Mesenteric fat pad (tissue), 1 donor: ENCODE measurements at regions not wholly inside any gene's neighbourhood (a gene's known extent, or its start where the extent isn't known, plus 50 kb on each side); places are given as distances from the start of the nearest gene placed in this dataset.
"Not testable (repeated sequence)": the region's sequence is repeated elsewhere in the genome, so short reads cannot be mapped to it uniquely, and the experiment has no call there.

Source experiments
- DNase-seq: peaks from one replicate; pipeline ENCODE4 v3.0.0-alpha.2; 2020; ENCODE audit warnings: low spot score
- donor health status: DM: yes; HTN: yes; CAD: no.

DNA sequence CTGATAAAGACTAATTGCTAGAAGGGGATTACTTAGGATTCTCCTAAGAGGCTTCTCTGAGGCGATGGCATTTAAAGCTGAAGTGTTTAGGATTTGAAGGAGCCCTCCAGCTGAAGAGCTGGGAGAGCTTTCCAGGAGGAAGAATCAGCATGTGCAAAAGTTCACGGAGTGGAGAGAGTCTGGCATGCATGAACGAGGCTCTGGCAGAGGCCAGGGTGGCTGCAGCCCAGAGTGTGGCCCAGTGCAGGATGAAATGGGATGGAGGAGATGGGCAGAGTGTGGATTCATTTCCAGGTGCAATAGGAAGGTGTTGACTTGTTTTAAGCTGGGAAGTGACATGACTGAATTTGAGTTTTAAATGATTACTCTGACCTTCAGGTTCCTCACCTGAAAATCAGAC is 249.0 kb upstream of the CCL2 start:
- no peak for DNase-seq

DNA sequence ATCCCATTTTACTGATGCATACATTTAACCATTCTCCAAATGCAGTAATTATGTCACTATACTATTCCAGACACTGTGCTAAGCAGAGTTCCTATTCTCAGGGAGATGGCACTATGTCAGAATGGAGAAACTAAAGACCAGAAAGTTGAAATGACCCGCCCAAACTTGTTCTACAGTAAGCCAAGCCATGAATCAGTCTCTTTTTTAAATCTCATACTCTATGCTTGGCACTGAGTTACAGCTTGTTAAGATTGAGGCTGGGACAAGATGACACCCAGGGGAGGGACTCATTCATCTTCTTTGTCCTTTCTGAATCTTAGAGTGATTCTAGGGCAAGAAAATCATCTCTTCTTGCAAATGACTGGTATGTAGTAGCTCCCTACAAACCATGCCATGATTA is 247.0 kb upstream of the CCL2 start:
- no peak for DNase-seq

DNA sequence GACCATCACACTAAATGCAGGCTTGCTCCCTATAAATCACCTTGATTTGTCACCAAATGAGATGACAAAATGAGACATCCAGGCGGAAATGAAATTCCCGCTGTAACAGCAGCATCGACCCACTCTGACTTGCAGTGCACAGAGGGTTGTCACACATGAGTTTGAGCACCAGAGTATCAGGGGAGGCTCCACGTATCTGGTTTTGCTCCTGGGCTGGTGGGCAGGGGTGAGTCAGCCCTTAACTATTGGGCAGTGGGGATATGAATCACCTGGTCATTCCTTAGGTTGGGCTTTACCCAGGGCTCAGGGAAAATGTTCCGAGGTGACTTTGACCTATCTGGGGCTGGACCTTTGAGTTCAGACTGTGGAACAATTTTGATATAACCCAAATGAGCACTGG is 245.2 kb upstream of the CCL2 start:
- DNase-seq, result no peak

DNA sequence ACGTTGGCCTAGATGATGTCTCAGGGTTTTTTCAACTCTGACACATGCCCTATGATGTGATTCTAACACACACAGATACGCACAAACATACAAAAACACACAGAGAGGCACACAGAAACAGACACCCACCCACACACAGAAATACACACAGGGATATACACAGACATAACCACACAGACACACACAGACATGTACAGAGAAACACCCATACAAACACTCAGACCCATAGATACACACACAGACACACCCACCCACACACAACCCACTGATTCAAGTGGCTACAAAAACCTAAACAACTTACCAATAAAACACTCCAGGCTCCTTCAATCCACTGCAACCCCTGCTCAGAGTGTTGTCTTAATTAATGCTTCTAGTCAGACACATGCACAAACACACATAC is 244.6 kb upstream of the CCL2 start:
- DNase-seq, result no peak

DNA sequence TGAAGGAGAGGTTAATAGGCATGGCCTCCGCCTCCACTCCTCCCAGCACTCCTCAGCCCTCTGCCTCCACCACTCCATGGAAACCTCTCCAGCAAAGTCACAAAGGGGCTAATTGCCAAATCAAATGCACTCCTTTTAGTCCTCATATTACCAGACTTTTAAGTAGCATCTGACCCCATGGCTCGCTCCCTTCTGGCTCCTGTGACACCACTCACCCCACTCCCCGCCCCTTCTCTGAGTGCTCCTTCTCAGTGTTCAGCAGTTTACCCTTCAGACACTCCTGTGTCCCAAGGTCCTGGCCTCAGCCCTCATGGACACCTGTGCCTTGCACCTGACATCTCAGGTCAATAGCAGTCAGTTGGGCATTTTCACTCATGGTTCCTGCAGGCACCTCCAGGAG is 243.5 kb upstream of the CCL2 start:
- DNase-seq, result no peak

DNA sequence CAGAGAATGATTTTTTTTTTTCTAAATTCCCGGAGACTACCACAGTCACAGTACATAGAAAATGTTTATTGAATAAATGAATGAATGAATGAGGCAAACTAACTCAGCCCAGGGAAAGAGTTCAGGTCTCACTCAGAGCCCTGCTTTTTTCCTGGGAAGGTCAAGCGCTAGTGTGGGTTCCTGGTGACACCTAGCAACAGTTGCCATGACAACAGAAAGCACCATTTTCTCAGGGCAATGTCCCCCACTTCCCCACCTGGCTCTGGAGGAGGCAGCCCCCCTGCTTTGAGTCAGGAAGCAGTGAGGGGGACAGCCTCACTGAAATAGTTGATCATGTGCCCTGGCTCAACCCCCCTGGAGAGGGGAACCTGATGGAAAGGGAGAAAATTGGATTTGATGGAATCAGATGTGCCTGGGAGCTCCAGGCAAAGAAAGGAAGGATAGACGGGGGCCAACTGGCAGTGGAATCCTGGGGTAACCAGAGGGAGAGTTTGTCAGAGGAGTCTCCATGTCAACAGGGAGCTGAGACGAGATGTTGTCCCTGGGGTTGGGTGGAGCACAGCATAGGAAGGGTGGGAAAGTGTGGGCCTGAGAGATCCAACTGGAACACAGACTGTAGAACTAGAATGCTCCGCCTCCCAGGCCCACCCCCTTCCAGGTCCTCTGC is 242.2 kb upstream of the CCL2 start:
- no peak for DNase-seq

DNA sequence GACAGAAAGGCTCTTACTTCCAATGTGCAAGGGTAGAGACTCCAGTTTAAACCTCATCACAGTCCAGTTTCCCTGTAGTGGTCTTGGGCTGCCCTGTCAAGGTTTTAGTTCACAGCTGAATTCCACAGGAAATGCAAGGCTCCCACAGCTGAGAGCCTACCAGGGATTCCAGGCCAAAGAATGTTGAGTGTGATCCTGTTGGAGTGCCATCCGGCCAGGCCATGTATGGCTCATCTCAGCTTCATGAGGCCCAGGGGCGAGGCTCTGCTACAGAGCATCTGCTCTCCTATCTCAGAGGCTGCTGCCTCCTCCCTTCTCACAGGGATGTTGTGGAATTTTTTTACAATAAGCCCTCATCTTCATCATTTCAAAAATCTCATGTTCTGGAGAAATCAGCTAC is 239.8 kb upstream of the CCL2 start:
- DNase-seq, result no peak

DNA sequence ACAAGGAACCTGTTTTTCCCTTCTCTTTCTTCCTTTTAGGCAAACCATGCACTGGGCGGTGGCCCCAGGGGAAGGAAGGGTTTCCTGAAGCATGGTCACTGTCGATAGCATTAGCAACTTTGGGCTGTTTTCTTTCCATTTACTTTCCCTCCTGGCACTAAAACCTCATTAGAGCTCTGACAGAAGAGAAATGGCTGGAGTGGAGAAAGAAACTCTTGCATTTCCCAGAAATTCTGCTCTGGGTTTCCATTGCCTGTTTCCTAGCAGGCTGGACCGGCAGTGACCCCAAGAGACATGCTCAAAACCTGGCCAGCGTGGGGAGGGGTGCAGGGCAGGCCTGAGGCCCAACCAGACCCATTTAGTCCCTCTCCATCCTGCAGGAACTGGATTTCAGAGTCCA is 230.7 kb upstream of the CCL2 start:
- no peak for DNase-seq

DNA sequence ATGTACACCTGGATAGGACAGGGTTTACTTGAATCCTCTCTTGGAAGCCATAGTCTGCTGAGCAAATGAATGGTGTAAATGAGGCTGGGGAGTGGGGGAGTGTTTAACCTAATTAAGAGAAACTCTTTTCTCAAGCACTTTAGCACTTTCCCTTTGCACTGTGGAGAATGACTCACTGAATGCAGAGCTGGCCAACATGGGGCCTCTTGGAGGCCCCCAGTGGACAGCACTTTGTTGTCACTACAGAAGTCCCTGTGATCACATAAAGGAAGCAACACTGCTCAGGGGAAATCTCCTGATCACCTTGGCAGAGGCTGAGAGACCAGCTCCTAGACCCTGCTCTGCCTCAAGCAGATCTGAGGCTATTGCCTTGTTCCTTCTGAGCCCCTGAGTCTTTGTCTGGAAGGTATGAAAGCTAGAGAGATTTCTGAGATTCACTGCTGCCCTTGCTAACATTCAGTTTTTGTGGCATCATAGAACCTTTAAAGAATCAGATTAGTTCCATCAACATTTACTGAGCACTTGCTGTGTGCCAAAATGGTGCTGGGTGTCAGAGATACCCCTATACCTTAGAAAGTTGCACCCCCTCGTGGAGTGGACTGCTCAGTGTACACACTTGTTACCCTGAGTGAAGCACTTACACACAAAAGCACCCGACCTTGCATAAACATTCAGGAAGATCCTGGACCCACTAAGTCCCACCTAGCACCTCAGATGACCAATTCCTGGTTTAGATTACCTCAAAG is 230.1 kb upstream of the CCL2 start:
- DNase-seq, result no peak

DNA sequence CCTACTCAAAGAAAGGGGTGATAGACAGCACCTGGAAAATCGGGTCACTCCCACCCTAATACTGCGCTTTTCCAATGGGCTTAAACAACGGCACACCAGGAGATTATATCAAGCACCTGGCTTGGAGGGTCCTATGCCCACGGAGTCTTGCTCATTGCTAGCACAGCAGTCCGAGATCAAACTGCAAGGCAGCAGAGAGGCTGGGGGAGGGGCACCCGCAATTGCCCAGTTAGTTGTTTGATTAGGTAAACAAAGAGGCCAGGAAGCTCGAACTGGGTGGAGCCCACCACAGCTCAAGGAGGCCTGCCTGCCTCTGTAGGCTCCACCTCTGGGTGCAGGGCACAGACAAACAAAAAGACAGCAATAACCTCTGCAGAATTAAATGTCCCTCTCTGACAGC is 224.5 kb upstream of the CCL2 start:
- not testable (repeated sequence) for DNase-seq

DNA sequence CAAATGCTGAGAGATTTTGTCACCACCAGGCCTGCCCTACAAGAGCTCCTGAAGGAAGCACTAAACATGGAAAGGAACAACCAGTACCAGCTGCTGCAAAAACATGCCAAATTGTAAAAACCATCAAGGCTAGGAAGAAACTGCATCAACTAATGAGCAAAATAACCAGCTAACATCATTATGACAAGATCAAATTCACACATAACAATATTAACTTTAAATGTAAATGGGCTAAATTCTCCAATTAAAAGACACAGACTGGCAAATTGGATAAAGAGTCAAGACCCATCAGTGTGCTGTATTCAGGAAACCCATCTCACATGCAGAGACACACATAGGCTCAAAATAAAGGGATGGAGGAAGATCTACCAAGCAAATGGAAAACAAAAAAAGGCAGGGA is 222.8 kb upstream of the CCL2 start:
- DNase-seq, result not testable (repeated sequence)

DNA sequence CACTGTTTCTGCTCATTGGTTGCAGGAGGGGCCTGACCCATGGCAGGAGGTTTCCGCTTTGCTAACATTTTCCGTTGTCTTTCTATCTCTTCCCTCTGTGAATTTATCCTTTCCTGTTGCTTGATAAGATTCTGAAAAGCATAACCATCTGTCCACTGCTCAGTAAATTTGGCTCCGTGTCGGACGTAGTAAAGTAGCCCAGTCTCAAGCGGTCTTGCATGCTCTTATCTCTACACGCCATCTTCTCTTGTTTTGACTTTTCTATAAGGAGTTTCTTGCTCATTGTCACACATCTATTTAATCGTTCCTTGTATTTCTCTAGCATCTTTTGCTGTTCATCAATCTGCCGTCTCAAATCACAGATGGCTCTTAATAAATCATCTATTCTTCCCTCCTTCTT is 216.3 kb upstream of the CCL2 start:
- DNase-seq, result not testable (repeated sequence)

DNA sequence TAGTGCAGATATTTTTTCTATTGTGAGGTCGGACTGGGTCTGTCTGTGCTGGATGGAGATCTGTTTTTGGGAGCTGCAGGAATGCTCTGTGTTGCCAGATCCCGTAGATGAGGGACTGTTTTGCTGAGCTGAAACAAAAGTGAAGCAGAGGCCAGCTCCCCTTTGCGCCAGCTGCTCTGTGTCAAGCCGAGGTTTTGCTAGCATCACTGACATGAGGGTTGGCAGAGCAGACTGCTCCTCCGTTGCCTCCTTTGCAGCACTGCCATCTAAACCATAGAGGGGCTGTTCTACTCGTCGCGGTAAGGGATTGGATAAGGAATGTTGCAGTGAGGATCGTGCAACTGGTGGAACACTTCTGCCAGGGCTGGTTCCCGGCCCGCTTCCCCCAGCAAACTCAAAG is 215.9 kb upstream of the CCL2 start:
- DNase-seq, result not testable (repeated sequence)

DNA sequence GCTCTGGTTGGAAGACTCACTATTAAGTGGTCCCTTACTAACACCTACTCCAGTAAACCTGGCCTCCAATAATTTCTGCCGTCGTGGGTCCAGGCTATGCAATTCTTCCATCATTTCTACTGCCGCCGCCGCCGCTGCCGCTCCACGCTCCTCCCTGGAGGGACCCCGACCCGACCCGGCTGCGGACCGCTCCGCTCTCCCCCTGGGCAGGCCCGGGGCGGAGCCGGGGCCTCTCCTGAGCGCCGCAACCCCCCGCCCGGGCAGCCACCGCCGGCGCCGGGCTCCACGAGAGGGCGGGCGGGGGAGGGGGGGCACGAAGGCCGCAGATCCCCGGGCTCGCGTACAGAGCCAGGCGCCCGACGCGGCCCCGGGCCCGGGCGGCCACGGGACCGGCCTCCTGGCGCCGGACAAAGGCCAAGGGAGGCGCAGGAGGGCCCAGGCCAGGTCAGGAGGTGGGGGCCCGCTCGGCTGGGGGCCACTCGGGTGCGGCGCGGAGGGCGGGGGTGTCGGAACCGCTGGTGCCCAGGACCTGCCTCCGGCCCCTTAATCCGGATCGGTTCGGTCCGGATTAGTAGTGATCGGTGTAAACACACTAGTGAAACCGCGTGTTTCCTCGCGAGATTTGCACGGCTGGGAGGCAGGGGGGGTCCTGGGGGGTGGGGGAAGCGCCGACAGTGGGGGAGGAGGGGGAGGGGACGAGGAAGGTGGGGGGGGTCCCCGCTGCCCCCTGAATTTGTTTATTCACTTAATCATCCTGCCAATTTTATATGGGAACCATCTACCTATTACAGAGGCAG is 215.1 kb upstream of the CCL2 start:
- not testable (repeated sequence) for DNase-seq

DNA sequence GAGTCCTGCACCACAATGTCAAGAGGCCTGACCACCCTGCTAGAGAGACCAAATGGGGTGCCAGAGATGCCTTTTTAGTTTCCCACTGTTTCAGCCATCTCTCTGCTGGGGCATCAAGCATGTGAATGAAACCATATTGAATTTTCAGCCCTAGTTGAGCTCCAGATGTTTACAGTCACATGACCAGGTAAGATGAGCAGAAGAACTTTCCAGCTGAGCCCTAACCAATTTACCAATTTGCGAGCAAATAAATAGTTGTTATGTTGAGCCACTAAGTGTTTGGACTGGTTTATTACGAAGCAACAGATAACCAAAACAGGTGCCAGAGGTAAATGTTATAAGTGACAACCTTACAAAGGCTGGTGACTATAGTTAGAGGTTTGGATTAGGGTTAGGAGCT is 209.1 kb upstream of the CCL2 start:
- DNase-seq, result no peak

DNA sequence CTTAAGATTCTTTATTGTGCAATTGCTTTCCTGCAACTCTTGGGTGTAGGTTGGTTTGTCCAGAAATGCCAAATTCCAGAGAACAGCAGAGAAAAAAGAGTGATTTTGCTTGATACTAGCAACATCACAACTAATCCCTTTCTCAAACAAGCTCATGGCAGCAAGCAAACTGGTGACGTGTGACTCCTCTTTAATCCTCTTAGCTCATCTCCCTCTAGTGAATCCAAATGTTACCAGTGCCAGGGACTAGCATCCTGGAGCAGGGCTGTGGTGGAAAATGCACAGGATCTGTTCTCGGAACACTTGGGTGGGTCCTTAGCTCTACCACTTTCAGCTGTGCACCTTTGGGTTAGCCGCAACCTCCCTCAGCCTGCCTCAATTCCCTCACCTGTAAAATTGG is 204.0 kb upstream of the CCL2 start:
- no peak for DNase-seq

DNA sequence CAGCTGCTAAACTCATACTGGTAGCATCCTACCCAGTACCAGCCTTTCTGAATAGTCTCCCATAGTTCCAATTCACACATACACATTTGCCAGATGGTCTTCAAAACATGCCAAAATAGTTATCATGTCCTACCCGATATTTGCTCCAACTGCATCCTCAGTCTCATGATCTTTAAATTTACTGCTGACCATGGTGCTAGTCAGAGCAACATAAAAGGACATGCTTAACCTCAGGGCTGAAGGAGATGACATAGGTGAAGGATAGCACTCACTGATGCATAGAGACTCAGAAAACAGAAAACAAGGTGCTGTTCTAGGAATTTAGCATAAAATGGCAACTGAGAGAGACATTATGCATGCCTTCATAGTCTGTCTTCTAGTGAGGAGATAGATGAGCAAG is 200.6 kb upstream of the CCL2 start:
- DNase-seq, result no peak

DNA sequence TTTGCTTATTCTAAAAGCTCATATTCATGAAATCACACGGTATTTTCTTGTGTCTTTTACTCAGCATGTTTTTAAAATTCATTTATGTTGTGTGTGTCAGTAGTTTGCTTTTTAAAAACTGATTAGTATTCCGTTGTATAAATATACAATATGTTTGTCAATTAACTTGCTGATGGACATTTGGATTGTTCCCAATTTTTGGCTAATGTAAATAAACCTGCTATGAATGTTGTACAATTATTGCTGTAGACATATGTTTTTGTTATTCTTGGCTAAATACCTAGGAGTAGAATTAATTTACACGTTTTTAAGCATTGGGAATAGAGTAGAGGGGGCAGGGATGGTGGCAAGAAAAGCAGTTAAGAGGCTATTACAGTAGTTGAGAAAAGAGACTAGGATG is 199.5 kb upstream of the CCL2 start:
- no peak for DNase-seq

DNA sequence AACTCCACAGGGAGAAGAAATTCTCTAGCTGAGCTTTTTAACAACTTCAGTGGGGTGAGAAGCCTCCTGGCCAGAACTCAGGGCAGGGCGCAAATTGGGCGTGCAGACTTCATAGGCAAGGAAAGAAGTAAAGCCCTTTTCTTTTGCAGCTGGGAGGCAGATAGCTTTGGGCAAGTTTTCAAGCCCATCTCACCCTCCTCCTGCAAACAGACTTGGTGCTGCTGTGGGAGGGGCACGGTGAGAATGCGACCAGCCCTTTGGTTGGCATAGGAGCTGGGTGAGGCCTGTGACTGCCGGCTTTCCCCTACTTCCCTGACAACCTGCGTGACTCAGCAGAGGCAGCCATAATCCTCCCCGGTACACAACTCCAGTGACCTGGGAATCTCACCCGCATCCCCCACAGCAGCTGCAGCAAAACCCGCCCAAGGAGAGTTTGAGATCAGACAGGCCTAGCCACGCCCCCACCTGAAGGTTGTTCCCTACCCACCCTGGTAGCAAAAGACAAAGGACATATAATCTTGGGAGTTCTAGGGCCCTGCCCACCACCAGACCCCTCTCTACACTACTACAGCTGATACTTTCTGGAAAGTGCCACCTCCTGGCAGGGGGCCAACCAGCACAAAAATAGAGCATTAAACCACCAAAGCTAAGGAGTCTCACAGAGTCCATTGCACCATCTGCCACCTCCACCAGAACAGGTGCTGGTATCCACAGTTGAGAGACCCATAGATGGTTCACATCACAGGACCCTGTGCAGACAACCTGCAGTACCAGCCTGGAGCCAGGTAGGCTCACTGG is 195.5 kb upstream of the CCL2 start:
- no peak for DNase-seq

DNA sequence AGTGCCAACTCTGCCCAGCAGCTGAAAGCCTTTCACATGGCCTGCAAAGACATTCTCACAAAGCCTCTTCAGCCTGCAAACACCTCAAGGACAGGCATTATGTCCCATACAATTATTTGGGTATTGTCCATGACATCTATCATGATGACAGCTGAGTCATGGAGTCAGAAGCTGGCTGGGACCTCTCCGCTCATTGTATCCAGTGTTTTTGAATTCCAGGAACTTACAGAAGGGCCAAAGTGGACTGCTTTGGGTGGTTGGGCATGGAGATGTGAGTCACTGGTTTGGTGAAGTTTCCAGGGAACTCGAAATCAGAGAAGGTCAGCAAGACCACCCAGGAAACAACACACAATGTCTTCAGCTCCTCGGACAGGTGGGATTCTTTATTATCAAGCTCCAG is 188.6 kb upstream of the CCL2 start:
- no peak for DNase-seq

DNA sequence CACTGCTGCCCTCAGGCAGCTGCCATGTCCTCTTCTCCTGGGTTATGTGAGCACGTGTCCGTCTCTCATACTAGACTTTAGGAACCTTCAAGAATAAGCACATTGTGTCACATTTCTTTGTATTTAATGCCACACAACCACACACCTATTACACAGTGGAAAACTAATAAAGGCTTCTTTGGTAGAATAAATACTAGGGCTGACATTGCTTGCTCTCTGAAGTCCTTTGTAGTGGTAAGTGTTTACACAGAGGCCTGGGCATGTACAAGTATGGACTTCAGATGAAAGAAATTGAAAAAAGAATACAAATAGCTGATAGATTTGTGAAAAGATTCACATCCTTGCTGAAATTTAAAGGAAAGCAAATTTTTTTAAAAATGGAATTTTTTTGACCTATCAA is 188.1 kb upstream of the CCL2 start:
- DNase-seq, result no peak

DNA sequence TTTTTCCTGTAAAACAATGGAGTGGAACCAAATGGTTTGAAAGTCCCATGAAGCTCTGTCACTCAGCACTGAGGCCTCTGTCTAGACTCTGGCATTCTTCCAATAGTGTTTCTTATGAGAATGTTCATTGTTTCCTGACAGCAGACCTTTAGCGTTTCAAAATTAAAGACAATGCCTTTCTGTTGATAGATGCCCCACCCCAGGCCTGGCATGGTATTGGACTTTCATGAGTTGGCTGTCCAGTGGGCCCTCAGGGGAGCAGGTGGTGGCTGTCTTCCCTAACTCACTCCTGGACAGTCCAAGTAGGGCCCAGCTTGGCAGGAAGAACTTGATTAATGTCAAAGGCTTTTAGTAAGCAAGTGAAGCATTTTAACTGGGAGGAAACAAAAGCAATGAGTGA is 186.5 kb upstream of the CCL2 start:
- no peak for DNase-seq
